Dendritic cell treated with granulocyte-macrophage colony-stimulating factor and Interleukin-4, amounts not matched to agents 40 ng/mL and 50 ng/mL, for 4 days (primary cell): ENCODE measurements at regions not wholly inside any gene's neighbourhood (a gene's known extent, or its start where the extent isn't known, plus 50 kb on each side); places are given as distances from the start of the nearest gene placed in this dataset.
"Not testable (repeated sequence)": the region's sequence is repeated elsewhere in the genome, so short reads cannot be mapped to it uniquely, and the experiment has no call there.

Experiments
- H3K27ac Mint-ChIP-seq: one replicate; pipeline ENCODE4 v1.8.0; 2022; ENCODE audit warnings: mild to moderate bottlenecking, mixed read lengths
- H3K27me3 Mint-ChIP-seq: one replicate; pipeline ENCODE4 v1.8.0; 2022; ENCODE audit warnings: mild to moderate bottlenecking, mixed read lengths
- H3K36me3 Mint-ChIP-seq: one replicate; pipeline ENCODE4 v1.8.0; 2022; ENCODE audit warnings: low read depth, mixed read lengths
- H3K4me1 Mint-ChIP-seq: one replicate; pipeline ENCODE4 v1.8.0; 2022; ENCODE audit warnings: low read depth, mixed read lengths
- H3K4me3 Mint-ChIP-seq: one replicate; pipeline ENCODE4 v1.8.0; 2022; ENCODE audit warnings: mild to moderate bottlenecking, moderate library complexity, mixed read lengths
- H3K9me3 Mint-ChIP-seq: one replicate; pipeline ENCODE4 v1.8.0; 2022; ENCODE audit warnings: mixed read lengths
- intact Hi-C: fragments of 100-400 bp; cut with micrococcal nuclease; formaldehyde crosslinking; loops from one replicate; pipeline ENCODE4 v1.15.0; 2022

GRCh38 chr4:66416425-66416824 lies 746.1 kb upstream of the EPHA5 start:
- intact Hi-C loops, result no loop called here
- peaks cover 32% of the 10 kb centered on the region for H3K9me3 Mint-ChIP-seq
- no peaks in the 10 kb centered on the region for H3K27me3 Mint-ChIP-seq
- H3K4me1 Mint-ChIP-seq, result no peaks in the 10 kb centered on the region
- H3K36me3 Mint-ChIP-seq, result no peaks in the 10 kb centered on the region
- no peak overlapping the region for H3K4me3 Mint-ChIP-seq
- no peak overlapping the region for H3K27ac Mint-ChIP-seq

GRCh38 chr4:66404141-66404540 lies 733.9 kb upstream of the EPHA5 start:
- Mint-ChIP-seq H3K9me3 (peaks cover 10% of the 10 kb centered on the region), H3K36me3 (no peaks in the 10 kb centered on the region), H3K27ac (no peak overlapping the region), H3K4me1 (no peaks in the 10 kb centered on the region), H3K4me3 (no peak overlapping the region), H3K27me3 (no peaks in the 10 kb centered on the region)
- intact Hi-C loops, result no loop called here

DNA sequence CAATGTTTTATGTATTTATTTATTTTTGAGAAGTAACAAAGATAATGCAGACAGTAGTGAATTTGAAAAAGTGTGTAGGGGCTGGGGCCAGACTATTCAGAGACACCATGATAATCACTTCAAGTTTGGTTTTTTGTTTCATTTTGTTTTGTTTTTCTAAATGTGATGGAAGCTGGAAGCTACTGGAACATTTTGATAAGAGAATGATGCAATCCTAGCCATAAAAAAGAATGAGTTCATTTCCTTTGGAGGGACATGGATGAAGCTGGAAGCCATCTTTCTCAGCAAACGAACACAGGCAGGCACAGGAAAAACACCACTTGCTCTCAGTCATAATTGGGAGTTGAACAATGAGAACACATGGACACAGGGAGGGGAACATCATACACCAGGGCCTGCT lies 706.6 kb upstream of the EPHA5 start:
- Mint-ChIP-seq H3K4me1 (no peaks in the 10 kb centered on the region), H3K4me3 (no peak overlapping the region), H3K36me3 (no peaks in the 10 kb centered on the region), H3K27me3 (no peaks in the 10 kb centered on the region), H3K27ac (no peak overlapping the region), H3K9me3 (peaks cover 11% of the 10 kb centered on the region)
- intact Hi-C loops, result no loop called here

DNA sequence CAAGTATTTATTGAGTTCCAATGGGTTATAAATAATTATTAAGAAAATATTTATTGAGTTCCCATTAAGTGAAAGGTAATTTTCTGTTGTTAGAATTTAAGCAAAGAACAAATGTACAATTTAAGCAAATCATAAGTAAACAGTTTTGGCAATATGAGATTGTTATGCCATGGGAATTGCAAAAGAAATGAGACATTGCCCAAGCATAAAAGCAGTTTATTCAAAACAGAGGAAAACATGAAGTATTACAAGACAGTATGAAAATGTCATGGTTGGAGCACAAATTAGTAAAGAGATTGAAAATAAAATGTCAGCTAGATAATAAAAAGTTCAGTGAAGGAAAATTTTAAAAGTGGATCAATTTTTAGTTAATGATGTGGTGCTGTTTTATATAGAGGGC lies 706.1 kb upstream of the EPHA5 start:
- peaks cover 11% of the 10 kb centered on the region for H3K9me3 Mint-ChIP-seq
- H3K27me3 Mint-ChIP-seq, result no peaks in the 10 kb centered on the region
- H3K27ac Mint-ChIP-seq, result no peak overlapping the region
- no peaks in the 10 kb centered on the region for H3K36me3 Mint-ChIP-seq
- intact Hi-C loops, result no loop called here
- H3K4me3 Mint-ChIP-seq, result no peak overlapping the region
- H3K4me1 Mint-ChIP-seq, result no peaks in the 10 kb centered on the region

DNA sequence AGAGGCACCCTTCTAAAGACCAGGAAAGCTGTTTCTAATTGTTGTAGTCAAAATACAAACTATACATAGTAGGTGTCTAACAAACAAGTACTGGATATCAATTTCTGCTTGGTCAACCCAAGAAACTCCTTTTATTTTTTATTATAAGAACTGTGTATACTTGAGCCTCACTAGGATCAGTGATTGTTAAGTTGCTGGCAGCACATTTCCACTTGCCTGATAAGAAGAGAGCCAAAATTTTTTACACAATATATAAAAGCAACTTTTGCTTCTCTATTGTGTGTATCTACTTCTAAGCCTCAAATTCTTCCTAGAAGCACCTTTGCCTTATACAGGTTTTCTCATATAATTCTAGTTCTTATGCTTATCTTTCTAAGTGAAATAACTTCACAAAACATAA lies 703.0 kb upstream of the EPHA5 start:
- Mint-ChIP-seq H3K4me3 (no peak overlapping the region), H3K4me1 (no peaks in the 10 kb centered on the region), H3K27me3 (no peaks in the 10 kb centered on the region), H3K9me3 (peaks cover 11% of the 10 kb centered on the region), H3K36me3 (no peaks in the 10 kb centered on the region), H3K27ac (no peak overlapping the region)
- intact Hi-C loops, result no loop called here

- no peaks in the 10 kb centered on the region for H3K27me3 Mint-ChIP-seq
- H3K36me3 Mint-ChIP-seq, result no peaks in the 10 kb centered on the region
- H3K27ac Mint-ChIP-seq, result no peak overlapping the region
- no peaks in the 10 kb centered on the region for H3K4me1 Mint-ChIP-seq
- H3K9me3 Mint-ChIP-seq, result peaks cover 11% of the 10 kb centered on the region
- intact Hi-C loops, result no loop called here
- H3K4me3 Mint-ChIP-seq, result no peak overlapping the region
Observed at GRCh38 chr4:66372706-66373105, 702.4 kb upstream of the EPHA5 start.

- Mint-ChIP-seq H3K4me3 (no peak overlapping the region), H3K27ac (no peak overlapping the region), H3K9me3 (no peaks in the 10 kb centered on the region), H3K27me3 (no peaks in the 10 kb centered on the region), H3K4me1 (no peaks in the 10 kb centered on the region), H3K36me3 (no peaks in the 10 kb centered on the region)
- intact Hi-C loops, result no loop called here
Observed at GRCh38 chr4:66367043-66367660, 696.9 kb upstream of the EPHA5 start.

DNA sequence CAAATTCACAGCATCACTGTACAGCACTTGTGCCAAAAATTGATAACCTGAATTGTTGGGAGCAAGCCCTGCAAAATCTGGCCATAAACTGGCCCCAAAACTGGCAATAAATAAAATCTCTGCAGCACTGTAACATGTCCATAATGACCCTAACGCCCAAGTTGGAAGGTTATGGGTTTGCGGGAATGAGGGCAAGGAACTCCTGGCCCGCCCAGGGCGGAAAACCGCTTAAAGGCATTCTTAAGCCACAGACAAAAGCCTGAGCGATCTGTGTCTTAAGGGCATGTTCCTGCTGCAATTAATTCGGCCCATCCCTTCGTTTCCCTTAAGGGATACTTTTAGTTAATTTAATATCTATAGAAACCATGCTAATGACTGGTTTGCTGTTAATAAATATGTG lies 690.1 kb upstream of the EPHA5 start:
- intact Hi-C loops, H3K27ac Mint-ChIP-seq, H3K4me3 Mint-ChIP-seq, H3K27me3 Mint-ChIP-seq, H3K36me3 Mint-ChIP-seq, H3K9me3 Mint-ChIP-seq, H3K4me1 Mint-ChIP-seq: not testable (repeated sequence)

DNA sequence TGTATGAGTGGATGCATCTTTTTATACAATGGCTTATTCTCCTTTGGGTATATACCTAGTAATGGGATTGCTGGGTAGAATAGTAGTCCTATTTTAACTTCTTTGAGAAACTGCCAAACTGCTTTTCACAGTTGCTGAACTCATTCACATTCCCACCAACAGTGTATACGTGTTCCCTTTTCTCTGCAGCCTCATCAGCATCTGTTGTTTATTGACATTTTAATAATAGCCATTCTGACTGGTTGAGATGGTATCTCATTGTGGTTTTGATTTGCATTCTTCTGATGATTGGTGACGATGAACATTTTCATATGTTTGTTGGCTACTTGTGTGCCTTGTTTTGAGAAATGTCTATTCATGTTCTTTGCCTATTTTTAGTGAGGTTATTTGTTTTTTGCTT lies 687.0 kb upstream of the EPHA5 start:
- intact Hi-C loops, result no loop called here
- H3K9me3 Mint-ChIP-seq, result peaks cover 5% of the 10 kb centered on the region
- no peaks in the 10 kb centered on the region for H3K36me3 Mint-ChIP-seq
- H3K4me3 Mint-ChIP-seq, result no peak overlapping the region
- H3K4me1 Mint-ChIP-seq, result no peaks in the 10 kb centered on the region
- H3K27ac Mint-ChIP-seq, result no peak overlapping the region
- H3K27me3 Mint-ChIP-seq, result no peaks in the 10 kb centered on the region

GRCh38 chr4:66355328-66355727 lies 685.0 kb upstream of the EPHA5 start:
- no peak overlapping the region for H3K4me3 Mint-ChIP-seq
- no peak overlapping the region for H3K27ac Mint-ChIP-seq
- H3K4me1 Mint-ChIP-seq, result no peaks in the 10 kb centered on the region
- no peaks in the 10 kb centered on the region for H3K27me3 Mint-ChIP-seq
- intact Hi-C loops, result no loop called here
- H3K9me3 Mint-ChIP-seq, result peaks cover 5% of the 10 kb centered on the region
- no peaks in the 10 kb centered on the region for H3K36me3 Mint-ChIP-seq

GRCh38 chr4:66351761-66352160 lies 681.5 kb upstream of the EPHA5 start:
- Mint-ChIP-seq H3K36me3 (no peaks in the 10 kb centered on the region), H3K4me3 (no peak overlapping the region), H3K27ac (no peak overlapping the region), H3K9me3 (peaks cover 5% of the 10 kb centered on the region), H3K4me1 (no peaks in the 10 kb centered on the region), H3K27me3 (no peaks in the 10 kb centered on the region)
- intact Hi-C loops, result no loop called here

DNA sequence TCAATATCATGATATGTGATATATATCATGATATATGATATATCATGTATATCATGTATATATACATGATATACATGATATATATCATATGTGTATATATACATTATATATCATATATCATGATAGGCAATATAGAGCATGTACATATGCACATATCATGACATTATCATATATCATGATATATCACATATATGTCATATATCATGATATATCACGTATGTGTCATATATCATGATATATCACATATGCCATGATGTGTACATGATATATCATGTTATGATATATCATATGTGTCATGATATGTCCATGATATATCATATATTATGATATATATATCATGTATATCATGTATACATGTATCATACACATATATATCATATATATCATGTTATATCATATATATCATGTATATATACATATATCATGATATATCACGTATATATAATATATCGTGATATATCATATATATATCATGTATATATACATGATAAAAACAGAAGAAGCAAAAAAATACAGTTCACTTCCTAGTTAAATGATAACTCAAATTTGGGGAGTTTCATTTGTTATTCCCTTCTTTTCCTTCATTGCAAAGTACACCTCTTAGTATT lies 670.1 kb upstream of the EPHA5 start:
- Mint-ChIP-seq H3K4me1 (no peaks in the 10 kb centered on the region), H3K36me3 (no peaks in the 10 kb centered on the region), H3K27ac (no peak overlapping the region), H3K4me3 (no peak overlapping the region), H3K27me3 (no peaks in the 10 kb centered on the region), H3K9me3 (no peaks in the 10 kb centered on the region)
- intact Hi-C loops, result no loop called here

GRCh38 chr4:66339007-66339406 lies 668.7 kb upstream of the EPHA5 start:
- intact Hi-C loops, result no loop called here
- no peak overlapping the region for H3K27ac Mint-ChIP-seq
- H3K9me3 Mint-ChIP-seq, result no peaks in the 10 kb centered on the region
- no peaks in the 10 kb centered on the region for H3K4me1 Mint-ChIP-seq
- H3K27me3 Mint-ChIP-seq, result no peaks in the 10 kb centered on the region
- H3K36me3 Mint-ChIP-seq, result no peaks in the 10 kb centered on the region
- no peak overlapping the region for H3K4me3 Mint-ChIP-seq

GRCh38 chr4:66331761-66332160 lies 661.5 kb upstream of the EPHA5 start:
- H3K4me3 Mint-ChIP-seq, result no peak overlapping the region
- no peaks in the 10 kb centered on the region for H3K27me3 Mint-ChIP-seq
- H3K9me3 Mint-ChIP-seq, result no peaks in the 10 kb centered on the region
- no peaks in the 10 kb centered on the region for H3K4me1 Mint-ChIP-seq
- no peaks in the 10 kb centered on the region for H3K36me3 Mint-ChIP-seq
- intact Hi-C loops, result no loop called here
- no peak overlapping the region for H3K27ac Mint-ChIP-seq

- Mint-ChIP-seq H3K27ac (no peak overlapping the region), H3K4me1 (no peaks in the 10 kb centered on the region), H3K36me3 (no peaks in the 10 kb centered on the region), H3K4me3 (no peak overlapping the region), H3K27me3 (no peaks in the 10 kb centered on the region), H3K9me3 (no peaks in the 10 kb centered on the region)
- intact Hi-C loops, result no loop called here
Observed at GRCh38 chr4:66330125-66330524, 659.8 kb upstream of the EPHA5 start.
